Endodermal cell (in vitro differentiated cells): ENCODE measurements at regions not wholly inside any gene's neighbourhood (a gene's known extent, or its start where the extent isn't known, plus 50 kb on each side); places are given as distances from the start of the nearest gene placed in this dataset.

Source experiments
- DNase-seq: peaks from one replicate; pipeline ENCODE4 v3.0.0-alpha.2; 2017
- H3K27ac ChIP-seq: 2 replicates; pipeline ENCODE4 v1.5.1; 2013; ENCODE audit warnings: mild to moderate bottlenecking, low read depth, low read length, moderate library complexity
- H3K27me3 ChIP-seq: 2 replicates; pipeline ENCODE4 v1.6.1; 2013; ENCODE audit warnings: mild to moderate bottlenecking, low read length, moderate library complexity; ENCODE audit not compliant: insufficient read depth, control insufficient read depth, poor library complexity, severe bottlenecking
- H3K36me3 ChIP-seq: 2 replicates; pipeline ENCODE4 v1.7.0; 2013; ENCODE audit warnings: mild to moderate bottlenecking, low read length, moderate library complexity; ENCODE audit not compliant: control insufficient read depth, insufficient read depth
- H3K4me1 ChIP-seq: one replicate; pipeline ENCODE4 v1.7.0; 2013; ENCODE audit warnings: low read length; ENCODE audit not compliant: control insufficient read depth, insufficient read depth
- H3K4me3 ChIP-seq: 2 replicates; pipeline ENCODE4 v1.5.1; 2013; ENCODE audit warnings: mild to moderate bottlenecking, low read length, moderate library complexity
- H3K9ac ChIP-seq: 2 replicates; pipeline ENCODE4 v1.6.1; 2013; ENCODE audit warnings: mild to moderate bottlenecking, low read length, moderate library complexity; ENCODE audit not compliant: poor library complexity, severe bottlenecking; ENCODE audit errors: extremely low read depth
- H3K9me3 ChIP-seq: 2 replicates; pipeline ENCODE4 v1.6.1; 2013; ENCODE audit warnings: mild to moderate bottlenecking, low read length, moderate library complexity; ENCODE audit not compliant: control insufficient read depth
- H3K27ac Mint-ChIP-seq: 2 replicates; pipeline ENCODE4 v1.8.0; 2020; ENCODE audit warnings: mixed read lengths
- H3K27me3 Mint-ChIP-seq: 2 replicates; pipeline ENCODE4 v1.8.0; 2021; ENCODE audit warnings: mild to moderate bottlenecking, mixed read lengths; ENCODE audit not compliant: insufficient read depth
- H3K36me3 Mint-ChIP-seq: 2 replicates; pipeline ENCODE4 v1.8.0; 2020; ENCODE audit warnings: low read depth, mixed read lengths
- H3K4me1 Mint-ChIP-seq: 2 replicates; pipeline ENCODE4 v1.8.0; 2020; ENCODE audit warnings: mixed read lengths
- H3K4me3 Mint-ChIP-seq: 2 replicates; pipeline ENCODE4 v1.8.0; 2020; ENCODE audit warnings: mild to moderate bottlenecking, moderate library complexity, mixed read lengths
- H3K9me3 Mint-ChIP-seq: 2 replicates; pipeline ENCODE4 v1.8.0; 2020; ENCODE audit warnings: mild to moderate bottlenecking, mixed read lengths
- WGBS, 2 experiments: methylation state at CpG; one replicate each; pipeline versions ENCODE4 v1.1.5 to v1.1.7; 2013; ENCODE audit warnings: missing lambda C conversion rate in 2 of 2, mixed read lengths in 1 of 2; ENCODE audit not compliant: insufficient coverage in 1 of 2, insufficient read length in 1 of 2; 5-methylcytosine and 5-hydroxymethylcytosine counted together
- TF ChIP-seq, protein P1 (sequence below): fragments of 200-600 bp; sonication (generic); conservative IDR thresholded peaks from 2 replicates; pipeline ENCODE4 v1.5.0; 2021; ENCODE audit warnings: antibody characterized with exemption, mild to moderate bottlenecking

DNA sequence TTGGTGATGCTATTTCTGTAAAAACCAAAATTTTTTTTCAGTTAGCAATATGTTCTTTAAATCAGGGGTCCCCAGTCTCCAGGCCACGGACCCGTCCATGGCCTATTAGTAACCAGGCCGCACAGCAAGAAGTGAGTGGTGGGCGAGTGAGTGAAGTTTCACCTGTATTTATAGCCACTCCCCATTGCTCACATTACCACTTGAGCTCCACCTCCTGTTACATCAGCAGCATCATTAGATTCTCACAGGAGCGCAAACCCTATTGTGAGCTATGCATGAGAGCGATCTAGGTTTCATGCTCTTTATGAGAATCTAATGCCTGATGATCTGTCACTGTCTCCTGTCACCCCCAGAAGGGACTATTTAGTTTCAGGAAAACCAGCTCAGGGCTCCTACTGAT, 58.9 kb upstream of the SLC7A1 start:
- Histone ChIP-seq H3K9me3 (no peaks in the 10 kb centered on the region), H3K4me3 (no peak overlapping the region), H3K9ac (no peak overlapping the region), H3K4me1 (no peaks in the 10 kb centered on the region), H3K36me3 (no peaks in the 10 kb centered on the region), H3K27me3 (no peaks in the 10 kb centered on the region), H3K27ac (no peak overlapping the region)
- Mint-ChIP-seq H3K36me3 (no peaks in the 10 kb centered on the region), H3K4me3 (no peak overlapping the region), H3K4me1 (no peaks in the 10 kb centered on the region), H3K9me3 (peaks cover 12% of the 10 kb centered on the region), H3K27me3 (no peaks in the 10 kb centered on the region), H3K27ac (no peak overlapping the region)
- TF ChIP-seq, protein P1, sequence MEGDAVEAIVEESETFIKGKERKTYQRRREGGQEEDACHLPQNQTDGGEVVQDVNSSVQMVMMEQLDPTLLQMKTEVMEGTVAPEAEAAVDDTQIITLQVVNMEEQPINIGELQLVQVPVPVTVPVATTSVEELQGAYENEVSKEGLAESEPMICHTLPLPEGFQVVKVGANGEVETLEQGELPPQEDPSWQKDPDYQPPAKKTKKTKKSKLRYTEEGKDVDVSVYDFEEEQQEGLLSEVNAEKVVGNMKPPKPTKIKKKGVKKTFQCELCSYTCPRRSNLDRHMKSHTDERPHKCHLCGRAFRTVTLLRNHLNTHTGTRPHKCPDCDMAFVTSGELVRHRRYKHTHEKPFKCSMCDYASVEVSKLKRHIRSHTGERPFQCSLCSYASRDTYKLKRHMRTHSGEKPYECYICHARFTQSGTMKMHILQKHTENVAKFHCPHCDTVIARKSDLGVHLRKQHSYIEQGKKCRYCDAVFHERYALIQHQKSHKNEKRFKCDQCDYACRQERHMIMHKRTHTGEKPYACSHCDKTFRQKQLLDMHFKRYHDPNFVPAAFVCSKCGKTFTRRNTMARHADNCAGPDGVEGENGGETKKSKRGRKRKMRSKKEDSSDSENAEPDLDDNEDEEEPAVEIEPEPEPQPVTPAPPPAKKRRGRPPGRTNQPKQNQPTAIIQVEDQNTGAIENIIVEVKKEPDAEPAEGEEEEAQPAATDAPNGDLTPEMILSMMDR, result no peak
- DNase-seq, result no peak
- WGBS, 2 experiments, result 90 to 100% methylated on average over 1 to 6 of the region's 6 CpGs

DNA sequence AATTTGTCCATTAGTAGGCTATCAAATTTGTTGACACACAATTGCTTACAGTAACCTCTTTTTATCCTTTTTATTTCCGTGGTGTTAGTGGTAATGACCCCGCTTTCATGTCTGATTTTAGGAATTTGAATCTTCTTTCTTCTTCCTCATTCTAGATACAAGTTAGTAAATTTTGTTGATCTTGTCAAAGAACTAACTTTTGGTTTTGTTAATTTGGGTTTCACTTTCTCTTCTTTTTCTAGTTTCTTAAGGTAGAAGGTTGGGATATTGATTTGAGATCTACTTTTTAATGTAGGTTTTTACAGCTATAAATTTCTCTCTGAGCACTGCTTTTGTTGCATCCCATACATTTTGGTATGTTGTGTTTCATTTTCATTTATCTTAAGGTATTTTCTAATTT, 53.3 kb upstream of the SLC7A1 start:
- Histone ChIP-seq H3K36me3 (no peaks in the 10 kb centered on the region), H3K27ac (no peak overlapping the region), H3K4me3 (no peak overlapping the region), H3K27me3 (no peaks in the 10 kb centered on the region), H3K9me3 (no peaks in the 10 kb centered on the region), H3K4me1 (no peaks in the 10 kb centered on the region), H3K9ac (no peak overlapping the region)
- H3K4me3 Mint-ChIP-seq, result no peak overlapping the region
- H3K36me3 Mint-ChIP-seq, result no peaks in the 10 kb centered on the region
- no peak for DNase-seq
- TF ChIP-seq, protein P1, result no peak
- no peaks in the 10 kb centered on the region for H3K4me1 Mint-ChIP-seq
- no peaks in the 10 kb centered on the region for H3K27me3 Mint-ChIP-seq
- whole genome bisulfite sequencing, 2 experiments, result 100% methylated on average over 2 of the region's 2 CpGs; no CpG with 5 or more reads in 1 of the 2 experiments
- H3K27ac Mint-ChIP-seq, result no peak overlapping the region
- H3K9me3 Mint-ChIP-seq, result no peaks in the 10 kb centered on the region
